Stimulated activated CD4-positive, alpha-beta T cell treated with anti-CD3 and anti-CD28 coated beads, TNF-alpha, amount 100 ng/mL, for 24 hours (primary cell): ENCODE measurements at regions not wholly inside any gene's neighbourhood (a gene's known extent, or its start where the extent isn't known, plus 50 kb on each side); places are given as distances from the start of the nearest gene placed in this dataset.

Experiments
- DNase-seq, 3 experiments: peaks; one replicate each; pipeline ENCODE4 v3.0.0-alpha.2; 2020; ENCODE audit warnings: low read depth in 3 of 3

DNA sequence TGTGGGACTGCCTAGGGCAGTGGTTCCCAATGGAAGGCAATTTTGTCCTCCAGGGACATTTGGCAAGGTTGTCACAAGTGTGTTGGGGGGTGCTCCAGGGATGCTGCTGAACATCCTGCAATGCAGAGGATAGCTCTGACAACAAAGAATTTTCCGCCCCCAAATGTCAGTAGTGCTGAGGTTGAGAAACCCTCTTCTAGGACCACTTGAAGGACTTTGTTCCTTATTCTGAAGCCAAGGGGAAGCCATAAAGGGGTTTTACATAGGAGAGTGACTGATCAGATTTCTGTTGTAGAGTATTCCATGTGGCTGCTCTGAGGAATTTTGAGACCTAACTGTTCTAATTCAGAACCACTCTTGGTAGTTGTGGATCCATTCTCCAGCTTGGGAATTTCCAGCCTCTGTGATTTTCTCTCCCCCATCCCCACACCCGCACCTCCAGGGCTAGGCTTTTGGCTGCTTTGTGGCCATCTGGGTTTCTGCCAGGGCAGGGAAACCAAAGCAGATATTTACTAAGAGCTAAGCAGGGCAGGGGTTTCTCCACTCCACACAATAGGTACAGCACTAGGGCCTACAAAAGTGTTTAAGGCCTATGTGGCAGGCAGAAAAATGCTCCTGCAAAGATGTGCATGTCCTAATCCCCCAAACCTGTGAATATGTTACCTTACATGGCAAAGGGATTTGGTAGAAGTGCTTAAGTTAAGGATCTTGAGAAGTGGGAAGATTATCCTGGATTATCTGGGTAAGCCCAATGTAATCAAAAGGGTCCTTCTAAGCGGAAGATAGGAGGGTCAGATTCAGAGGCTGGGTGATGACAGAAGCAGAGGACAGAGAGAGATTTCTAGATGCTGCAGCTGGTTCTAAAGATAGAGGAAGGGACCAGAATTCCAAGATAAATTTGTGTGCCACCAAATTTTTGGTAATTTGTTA is 135.4 kb downstream of the TMEM17 start:
- no peak for DNase-seq

DNA sequence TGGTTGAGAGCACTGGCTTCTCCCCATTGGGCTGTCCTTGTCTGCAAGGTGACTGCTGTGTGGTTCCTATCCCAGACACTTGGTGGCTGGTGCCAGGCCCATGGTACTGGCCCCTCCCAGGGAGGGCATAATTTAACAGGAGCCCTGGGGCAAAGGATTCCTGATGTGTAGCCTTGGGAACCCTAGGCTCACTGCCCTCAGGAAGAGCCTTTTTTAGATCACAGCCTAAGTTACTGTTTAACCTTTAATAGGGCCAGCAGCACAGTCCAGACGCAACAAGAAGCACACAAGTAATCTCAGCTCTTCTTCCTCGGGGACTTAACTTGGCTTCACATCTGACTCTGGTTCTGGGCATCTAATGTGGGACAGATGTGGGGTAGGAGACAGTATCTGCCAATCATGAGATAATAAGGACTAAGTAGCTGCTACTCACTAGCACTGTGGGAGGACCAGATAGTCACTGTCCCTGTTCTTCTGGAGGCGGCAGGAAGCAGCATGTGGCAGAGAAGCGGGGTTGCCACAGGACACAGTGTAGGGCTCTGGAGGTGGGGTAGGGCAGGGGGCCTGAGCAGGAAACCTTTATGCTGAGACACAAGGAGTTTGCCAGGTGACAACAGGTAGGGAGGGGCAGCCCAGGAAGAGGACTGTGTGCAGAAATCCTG is 136.3 kb downstream of the TMEM17 start:
- no peak for DNase-seq

DNA sequence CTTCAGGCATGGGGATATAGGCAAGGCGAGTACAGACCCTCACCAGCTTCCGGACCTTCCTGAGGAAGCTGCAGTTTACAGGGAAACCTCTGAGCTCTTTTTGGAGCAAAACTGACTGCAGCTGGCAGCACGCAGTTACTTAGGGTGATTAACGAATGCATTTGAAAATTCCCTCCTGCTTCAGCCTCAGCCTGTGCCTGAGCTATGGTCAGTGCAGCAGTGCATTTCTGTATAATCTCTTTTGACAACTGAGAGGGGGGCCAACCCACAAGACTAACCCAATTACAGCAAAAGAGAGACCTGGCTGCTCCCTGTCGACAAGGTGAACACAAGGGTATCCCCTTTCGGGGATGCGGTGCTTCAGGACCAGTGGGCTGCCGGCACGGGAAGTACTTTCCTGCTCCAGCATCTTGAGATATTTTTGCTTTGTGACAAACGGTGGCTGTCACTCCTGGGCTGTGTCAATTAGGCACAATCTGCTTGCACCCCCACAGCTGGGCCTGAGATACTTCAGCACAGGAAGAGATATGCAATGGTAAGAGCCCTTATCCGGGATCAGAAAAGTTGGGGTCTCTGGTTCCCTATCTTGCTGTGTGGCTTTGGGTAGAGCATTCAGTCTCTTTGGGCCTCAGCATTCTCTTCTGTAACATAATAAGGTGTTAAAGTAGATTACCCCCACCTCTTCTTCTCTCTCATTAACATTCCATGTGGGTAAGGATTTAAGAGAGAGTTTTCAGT is 141.0 kb downstream of the TMEM17 start:
- DNase-seq, result no peak

DNA sequence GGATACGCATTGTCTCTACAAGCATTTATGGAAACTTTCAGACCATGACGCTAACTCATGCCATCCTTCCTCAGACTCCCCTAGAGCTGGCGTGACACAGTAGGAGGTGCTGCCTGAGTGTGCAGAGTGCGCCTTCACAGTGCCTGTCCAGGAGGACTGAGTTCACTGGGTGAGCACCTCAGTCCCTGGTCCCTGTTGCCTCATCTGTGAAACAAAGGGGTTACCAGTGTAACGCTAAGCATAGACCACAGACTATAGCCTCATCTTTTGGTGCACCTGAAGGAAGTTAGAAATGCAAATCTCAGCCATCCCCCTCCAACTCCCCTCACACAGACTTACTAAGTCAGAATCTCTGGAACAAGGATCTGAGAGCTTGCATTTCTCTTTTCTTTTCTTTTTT is 142.8 kb downstream of the TMEM17 start:
- DNase-seq, result no peak

DNA sequence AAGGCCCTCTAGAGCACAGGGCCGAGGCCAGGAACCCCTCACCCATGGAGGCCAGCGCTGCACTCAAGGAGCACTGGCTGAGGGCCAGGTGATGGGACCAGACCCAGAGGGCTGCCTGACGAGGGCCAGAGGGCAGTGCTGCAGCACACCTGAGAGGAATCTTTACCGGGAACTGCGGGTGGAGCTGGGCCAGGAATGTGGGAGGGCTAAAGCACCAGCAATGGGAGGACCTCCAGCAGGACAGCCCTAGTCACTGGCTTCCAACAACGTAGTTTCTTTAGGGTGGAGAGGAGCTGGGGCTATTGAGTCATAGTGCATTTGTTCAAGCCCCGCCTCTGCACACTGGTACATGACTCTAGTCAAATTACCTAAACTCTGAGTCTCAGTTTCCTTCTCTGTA is 143.4 kb downstream of the TMEM17 start:
- no peak for DNase-seq

DNA sequence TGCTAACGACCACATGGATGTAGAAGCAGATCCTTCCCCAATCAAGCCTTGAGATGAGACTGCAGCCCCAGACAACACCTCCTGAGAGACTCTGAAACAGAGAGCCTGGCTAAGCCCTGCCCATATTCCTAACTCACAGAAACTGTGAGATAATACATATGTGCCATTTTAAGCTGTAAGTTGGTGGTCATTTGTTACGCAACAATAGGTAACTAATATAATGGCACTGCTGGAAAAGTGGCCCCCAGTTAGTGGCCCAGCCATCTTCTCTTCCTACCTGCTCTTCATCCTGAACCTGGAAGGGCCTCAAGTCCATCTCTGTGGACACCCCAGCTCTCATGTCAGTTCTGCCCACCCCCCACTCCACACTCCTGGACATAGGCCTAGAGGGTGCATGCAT is 144.0 kb downstream of the TMEM17 start:
- DNase-seq, result no peak

DNA sequence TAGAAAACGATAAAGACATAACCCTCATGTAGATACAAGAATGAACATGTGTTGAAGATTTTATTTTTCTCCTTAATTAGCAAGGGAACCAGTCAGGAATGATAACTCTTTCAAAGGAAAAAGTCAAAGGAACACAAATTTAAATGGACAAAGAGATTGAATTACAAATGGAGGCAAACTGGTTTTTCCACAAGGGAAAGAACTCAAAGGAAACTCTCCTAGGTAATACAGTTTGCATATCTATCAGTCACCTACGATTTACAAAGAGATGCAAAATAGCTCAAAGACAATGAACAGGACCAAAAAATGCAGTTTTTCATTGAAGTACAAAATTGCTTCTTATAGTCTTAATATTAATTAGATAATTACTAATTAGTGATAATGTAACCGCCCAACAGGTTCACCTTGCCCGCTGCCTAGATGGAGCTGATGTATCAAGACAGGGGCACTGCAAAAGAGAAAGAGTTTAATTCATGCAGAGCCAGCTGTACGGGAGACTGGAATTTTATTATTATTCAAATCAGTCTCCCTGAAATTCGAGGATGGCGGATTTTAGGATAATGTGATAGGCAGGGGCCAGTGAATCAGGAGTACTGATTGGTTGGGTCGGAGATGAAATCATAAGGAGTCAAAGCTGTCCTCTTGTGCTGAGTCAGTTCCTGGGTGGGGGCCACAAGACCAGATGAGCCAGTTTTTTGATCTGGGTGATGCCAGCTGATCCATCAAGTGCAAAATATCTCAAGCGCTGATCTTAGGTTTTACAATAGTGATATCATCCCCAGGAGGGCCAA is 151.0 kb downstream of the TMEM17 start:
- DNase-seq, result no peak

DNA sequence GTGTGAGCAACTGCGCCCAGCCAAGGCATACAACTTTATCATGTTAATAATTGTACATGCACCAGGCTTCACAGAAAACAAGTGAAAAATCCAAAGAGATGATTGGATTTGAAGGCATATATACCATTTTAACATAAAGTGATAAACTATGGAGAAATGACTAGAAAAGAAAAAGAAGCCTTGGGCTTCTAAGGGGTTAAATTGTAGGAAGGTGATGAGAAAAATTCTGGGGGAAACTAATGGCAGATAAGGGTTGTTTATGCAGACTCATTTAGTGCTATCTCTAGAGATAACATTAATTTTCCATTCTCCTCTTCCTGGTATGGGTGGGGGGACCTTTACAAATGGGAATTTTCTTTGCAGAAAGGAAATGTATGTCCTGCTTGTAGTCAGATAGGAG is 154.0 kb downstream of the TMEM17 start:
- DNase-seq, result no peak

DNA sequence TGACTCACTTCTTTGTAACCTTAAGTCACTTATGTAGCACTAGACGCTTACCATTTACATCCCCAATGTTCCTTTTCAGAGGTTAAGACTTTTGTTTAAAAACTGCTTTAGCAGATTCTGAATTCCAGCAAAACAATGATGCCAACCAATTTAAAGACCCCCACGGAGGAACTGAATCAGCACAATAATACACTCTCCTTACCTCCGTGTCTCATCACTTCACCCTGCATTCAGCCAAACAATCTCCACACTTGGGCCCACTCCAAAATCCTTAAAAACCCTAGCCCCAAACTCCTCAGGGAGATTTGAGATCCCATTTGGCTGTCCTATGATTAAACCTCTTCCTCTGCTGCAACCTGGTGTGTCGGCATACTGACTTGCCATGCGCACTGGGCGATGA is 153.9 kb downstream of the B3GNT2 start:
- DNase-seq, result no peak

DNA sequence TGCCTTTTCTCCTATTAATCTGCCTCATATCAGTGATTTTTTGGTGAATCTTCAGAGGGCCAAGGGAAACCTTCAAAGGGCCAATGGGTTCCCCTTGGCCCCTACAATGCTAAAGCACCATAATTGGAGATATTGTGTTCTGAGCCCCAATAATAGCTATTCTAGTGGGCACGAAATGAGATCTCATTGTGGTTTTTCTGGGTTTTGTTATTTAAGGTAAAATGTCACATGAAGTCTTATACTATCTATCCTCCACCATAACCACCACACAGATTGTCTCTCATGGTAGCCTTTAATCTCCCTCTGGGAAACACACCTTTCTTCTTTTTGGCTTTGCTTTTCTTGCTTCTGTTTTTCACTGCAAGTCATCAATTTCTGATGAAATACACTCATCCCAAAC is 152.8 kb downstream of the B3GNT2 start:
- no peak for DNase-seq

DNA sequence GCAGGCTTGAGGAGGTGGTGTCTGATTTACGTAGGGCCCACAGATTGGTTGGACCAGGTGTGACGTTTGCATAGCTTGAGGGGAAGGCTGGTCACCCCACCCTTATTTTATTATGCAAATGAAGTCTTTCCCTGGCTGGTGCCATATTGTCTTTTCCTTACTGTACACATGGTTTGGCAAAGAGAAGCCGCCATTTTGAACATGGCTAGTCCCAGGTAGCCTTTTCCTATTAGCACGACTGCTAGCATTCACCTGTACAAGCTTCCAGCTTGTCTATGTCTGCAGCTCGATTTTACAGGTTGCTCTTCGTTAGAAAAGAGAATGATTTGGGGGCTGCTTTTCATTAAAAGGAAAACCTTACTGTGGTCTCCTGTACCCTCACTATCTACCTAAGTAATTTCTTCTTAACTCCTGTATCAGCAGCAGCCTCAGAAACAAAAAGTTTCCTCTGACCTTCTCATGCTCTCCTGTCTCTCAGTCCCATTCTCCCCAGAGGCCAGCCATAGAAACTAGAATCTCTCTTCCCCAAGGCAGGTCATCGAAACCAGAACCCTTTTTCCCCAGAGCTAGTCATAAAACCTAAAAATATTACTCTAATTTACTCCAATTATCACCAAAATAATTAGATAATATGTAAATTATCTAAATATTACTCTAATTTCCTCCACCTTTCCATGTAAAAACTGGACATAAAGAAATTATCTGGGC is 151.8 kb downstream of the B3GNT2 start:
- no peak for DNase-seq

DNA sequence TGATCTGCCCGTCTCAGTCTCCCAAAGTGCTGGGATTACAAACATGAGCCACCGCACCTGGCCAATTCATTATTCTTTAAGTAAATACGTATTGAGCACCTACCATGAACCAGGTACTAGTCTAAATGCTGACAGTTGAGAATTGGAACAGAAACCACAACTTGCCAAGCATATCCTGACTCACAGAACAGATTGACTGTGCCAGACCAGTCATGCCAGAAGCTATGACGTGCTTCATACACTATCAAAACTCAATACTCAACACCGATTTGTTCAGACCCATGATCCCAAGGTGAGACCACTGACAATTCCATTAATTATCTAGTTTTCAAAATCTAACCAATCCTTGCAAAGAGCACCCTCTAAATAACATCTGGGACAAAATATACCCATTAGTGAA is 148.6 kb downstream of the B3GNT2 start:
- no peak for DNase-seq

DNA sequence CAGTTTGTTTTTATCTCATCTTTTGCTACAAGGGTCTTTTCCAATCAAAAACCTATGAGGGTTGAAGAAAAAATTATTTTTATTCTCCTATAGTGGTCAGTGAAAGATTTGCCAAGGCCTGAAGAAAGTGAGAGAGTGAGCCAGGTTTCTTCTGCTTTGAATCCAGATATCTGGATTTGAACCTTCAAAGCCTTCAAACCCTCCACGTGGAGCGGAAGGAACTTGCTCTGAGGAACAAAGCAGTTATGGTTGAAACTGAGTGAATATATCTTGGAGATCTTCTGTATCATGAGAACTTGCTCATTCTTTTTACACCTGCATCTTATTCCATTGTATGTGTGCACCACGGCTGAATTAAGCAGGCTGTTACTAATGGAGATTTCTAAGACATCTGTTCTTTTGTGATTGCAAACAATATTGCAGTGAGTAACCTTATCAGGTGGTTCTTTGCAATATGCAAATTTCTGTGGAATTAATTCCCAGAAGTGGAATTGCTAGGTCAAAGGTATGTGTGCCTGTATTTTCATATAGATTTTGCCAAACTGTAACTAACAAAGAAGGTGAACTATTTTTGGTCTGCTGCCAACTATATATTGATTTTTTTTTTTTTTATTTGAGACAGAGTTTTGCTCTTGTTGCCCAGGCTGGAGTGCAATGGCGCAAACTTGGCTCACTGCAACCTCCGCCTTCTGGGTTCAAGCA is 147.9 kb downstream of the B3GNT2 start:
- DNase-seq, result no peak

DNA sequence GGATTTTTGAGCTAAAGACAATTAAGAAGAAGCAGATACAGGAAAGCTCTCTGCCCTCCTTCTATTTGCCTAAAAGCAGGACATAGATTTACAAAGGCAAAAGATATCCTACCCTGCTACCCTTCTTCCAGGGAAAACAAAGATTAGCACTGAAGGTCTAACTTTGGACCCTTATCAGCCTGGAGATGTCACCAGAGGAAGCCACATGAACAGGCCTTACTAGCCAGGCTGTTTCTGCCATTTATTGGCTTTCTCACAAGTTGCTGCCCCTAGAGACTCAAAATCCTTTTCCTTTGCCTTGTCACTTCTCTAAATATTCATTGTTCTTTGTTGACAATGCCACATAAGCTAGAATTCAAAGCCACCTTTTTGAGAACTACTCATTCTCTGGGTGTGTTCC is 147.3 kb downstream of the B3GNT2 start:
- DNase-seq, result no peak

DNA sequence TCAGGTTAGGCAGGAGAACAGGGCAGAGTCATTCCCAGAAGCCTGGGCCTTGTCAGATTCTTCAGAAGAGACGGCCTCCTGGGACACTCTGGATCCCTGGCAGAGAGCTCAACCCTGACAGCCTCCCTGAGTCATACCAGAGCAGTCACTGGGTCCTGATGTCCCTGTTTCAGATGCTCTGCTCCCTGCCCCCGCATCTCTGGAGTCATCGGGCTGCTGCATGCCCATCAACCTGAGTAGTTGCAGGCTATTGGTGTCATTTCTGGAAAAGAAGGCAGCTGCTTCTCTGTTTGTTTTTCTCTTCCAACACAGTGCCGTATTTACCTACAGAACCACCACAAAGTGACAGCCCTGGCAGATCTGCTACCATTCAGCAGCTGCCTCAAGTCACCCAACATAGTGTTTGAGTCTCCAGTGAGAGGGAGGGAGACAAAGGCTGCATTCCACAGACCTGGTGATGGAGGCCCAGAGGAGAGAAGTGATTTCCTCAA is 145.1 kb downstream of the B3GNT2 start:
- no peak for DNase-seq

DNA sequence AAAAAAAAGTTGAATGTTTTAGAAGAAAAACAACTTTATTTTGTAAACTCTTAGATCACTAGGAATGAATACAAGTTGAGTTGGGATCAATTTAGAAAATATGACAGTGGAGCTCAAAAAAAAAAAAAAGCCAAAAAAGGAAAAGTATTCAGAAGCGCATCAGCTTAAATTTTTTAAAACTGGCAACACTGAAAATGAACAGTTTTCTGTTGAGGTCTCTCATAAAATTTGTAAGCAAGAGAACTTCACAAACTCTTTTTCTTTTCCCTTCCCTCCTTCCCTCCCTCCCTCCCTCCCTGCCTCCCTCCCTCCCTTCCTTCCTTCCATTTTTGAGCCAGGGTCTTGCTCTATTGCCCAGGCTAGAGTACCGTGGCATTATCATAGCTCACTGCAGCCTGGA is 143.9 kb downstream of the B3GNT2 start:
- DNase-seq, result no peak

DNA sequence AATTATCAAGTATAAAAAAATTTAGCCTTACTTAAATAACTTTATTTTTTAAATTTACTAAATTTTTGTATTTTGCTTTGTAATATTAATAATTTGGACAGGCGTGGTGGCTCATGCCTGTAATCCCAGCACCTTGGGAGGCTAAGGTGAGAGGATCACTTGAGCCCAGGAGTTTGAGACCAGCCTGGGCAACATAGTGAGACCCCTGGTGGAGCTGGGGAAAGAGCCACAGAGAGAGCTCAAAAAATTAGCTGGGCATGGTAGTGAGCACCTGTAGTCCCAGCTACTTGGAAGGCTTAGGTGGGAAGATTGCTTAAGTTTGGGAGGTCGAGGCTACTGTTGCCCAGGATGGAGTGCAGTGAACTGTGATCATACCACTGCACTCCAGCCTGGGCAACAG is 143.5 kb downstream of the B3GNT2 start:
- DNase-seq, result no peak

DNA sequence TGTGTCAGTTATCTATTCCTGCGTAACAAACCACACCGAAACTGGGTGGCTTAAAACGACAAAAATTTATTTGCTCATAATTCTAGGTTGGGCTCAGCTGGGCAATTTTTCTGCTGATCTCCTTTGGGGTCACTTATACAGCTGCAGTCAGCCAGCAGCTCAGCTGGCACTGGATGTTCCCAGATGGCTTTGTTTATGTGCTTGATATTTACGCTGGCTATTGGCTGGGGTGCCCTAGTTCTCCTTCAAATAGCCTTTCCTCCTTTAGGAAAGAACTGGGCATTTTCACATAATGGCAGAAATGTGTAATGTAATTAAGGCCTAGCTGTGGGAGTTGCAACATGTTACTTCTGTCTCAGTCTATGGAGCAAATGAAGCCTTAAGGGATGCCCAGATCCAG is 142.2 kb downstream of the B3GNT2 start:
- no peak for DNase-seq

DNA sequence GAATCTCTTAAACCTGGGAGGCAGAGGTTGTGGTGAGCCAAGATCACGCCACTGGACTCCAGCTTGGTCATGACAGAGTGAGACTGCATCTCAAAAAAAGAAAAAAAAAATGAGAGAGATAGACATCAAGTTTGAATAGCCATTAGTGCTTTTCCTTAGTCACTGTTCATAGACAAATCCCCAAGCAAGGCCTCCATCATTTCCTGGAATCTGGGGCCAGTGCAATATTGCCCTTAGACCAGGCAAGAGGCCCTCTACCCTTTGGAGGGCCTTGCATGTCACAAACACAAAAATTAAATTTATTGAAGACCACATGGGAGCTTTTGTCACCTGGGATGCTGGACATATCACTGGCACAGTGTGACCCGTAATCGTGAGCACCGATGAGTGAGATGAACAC is 141.5 kb downstream of the B3GNT2 start:
- no peak for DNase-seq

DNA sequence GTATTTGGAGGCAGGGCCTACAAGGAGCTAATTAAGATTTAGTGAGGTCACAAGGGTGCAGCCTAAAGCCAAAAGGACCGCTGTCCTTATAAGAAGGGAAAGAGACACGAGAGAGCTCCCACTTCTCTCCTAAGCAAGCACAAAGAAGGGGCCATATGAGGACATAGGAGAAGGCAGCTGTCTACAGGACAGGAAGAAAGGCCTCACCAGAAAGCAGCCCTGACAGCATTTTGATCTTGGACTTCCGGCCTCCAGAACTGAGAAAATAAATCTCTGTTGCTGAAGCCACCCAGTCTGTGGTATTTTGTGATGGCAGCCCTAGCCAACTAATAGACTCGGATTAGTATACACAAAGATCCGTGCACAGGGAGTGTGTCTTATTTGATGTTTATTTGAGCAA is 139.7 kb downstream of the B3GNT2 start:
- no peak for DNase-seq
